A549 (cell line): ENCODE measurements at regions not wholly inside any gene's neighbourhood (a gene's known extent, or its start where the extent isn't known, plus 50 kb on each side); places are given as distances from the start of the nearest gene placed in this dataset.

ENCODE experiments used
- CHD2 ChIP-seq: fragments of 150-350 bp; IDR thresholded peaks from 2 replicates; pipeline ENCODE4 v1.6.1; 2014; ENCODE audit warnings: low read length; ENCODE audit not compliant: partially characterized antibody
- MAX ChIP-seq: IDR thresholded peaks from 2 replicates; pipeline ENCODE4 v1.6.1; 2012
- SREBF2 ChIP-seq: fragments of 450-650 bp; IDR thresholded peaks from 2 replicates; pipeline ENCODE4 v1.6.1; 2014; ENCODE audit warnings: mild to moderate bottlenecking, moderate library complexity
- TF ChIP-seq, protein P1 (sequence below): fragments of >200 bp; sonication (Bioruptor Twin); formaldehyde crosslinking; IDR thresholded peaks from 3 replicates; pipeline ENCODE4 v1.5.1; 2016

DNA sequence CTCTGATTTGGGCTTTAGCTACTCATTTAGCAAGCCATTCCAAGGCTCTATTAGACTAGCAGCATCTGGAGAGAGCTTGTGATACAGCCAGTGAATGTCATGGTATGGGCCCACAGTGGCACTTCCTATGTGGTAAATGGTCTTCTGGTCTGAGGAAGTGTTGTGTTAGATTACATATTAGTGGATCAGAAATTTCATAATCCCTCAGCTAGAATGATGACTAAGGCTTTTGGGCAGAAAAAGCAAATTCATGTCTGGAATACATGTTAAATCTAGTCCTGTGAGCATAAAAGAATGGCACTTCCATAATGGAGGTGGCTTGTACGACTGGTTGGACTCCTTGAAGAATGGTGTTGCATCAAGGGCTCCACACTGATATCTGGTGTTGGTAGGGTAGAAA lies 436.8 kb upstream of the CWC22 start:
- TF ChIP-seq MAX: no peak
- no peak for TF ChIP-seq CHD2
- TF ChIP-seq, protein P1, sequence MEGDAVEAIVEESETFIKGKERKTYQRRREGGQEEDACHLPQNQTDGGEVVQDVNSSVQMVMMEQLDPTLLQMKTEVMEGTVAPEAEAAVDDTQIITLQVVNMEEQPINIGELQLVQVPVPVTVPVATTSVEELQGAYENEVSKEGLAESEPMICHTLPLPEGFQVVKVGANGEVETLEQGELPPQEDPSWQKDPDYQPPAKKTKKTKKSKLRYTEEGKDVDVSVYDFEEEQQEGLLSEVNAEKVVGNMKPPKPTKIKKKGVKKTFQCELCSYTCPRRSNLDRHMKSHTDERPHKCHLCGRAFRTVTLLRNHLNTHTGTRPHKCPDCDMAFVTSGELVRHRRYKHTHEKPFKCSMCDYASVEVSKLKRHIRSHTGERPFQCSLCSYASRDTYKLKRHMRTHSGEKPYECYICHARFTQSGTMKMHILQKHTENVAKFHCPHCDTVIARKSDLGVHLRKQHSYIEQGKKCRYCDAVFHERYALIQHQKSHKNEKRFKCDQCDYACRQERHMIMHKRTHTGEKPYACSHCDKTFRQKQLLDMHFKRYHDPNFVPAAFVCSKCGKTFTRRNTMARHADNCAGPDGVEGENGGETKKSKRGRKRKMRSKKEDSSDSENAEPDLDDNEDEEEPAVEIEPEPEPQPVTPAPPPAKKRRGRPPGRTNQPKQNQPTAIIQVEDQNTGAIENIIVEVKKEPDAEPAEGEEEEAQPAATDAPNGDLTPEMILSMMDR: no peak
- no peak for TF ChIP-seq SREBF2
